Activated CD4-positive, CD25-positive, alpha-beta regulatory T cell (primary cell): ENCODE measurements at regions not wholly inside any gene's neighbourhood (a gene's known extent, or its start where the extent isn't known, plus 50 kb on each side); places are given as distances from the start of the nearest gene placed in this dataset.

ENCODE experiments used
- DNase-seq, 4 experiments: peaks; one replicate each; lab custom pipeline; 2025; lab: John Stamatoyannopoulos, UW

DNA sequence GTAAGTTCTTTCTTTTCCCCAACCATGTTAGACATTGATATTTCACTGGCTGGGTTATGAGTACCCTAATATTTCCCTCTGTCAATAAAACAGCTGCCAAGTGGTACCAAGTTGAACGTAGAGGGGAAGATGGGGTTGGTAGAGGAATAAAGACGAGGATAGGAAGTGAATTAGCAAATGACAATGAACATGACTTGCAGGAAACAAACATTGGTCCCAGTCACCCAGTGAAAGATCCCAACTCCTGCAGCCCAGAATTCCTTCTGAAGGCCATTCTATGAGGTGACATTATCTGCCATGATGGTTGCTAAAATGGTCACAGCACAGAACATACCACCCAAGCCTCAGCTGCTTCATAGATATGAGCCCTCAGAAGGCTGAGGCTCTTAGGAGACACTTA is 159.0 kb upstream of the CTNNB1 start:
- DNase-seq: no peak

DNA sequence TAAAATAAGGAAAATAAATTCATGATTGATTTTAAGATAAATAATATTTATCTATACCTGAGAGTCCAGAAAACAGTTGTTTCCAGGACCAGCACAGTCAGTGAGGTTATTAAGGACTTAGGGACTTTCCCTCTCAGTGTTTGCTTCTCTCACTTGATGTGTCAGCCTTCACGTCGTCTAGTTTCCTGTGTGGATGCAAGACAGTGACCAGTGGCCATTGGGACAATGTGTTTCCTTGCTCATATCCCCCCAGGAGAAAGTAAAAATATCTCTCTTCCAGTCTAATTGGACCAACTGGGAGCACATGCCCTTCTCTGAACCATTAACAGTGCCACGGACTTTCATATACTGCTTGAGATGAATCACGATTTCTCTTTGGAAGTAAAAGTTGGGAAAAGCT is 157.8 kb upstream of the CTNNB1 start:
- no peak for DNase-seq

DNA sequence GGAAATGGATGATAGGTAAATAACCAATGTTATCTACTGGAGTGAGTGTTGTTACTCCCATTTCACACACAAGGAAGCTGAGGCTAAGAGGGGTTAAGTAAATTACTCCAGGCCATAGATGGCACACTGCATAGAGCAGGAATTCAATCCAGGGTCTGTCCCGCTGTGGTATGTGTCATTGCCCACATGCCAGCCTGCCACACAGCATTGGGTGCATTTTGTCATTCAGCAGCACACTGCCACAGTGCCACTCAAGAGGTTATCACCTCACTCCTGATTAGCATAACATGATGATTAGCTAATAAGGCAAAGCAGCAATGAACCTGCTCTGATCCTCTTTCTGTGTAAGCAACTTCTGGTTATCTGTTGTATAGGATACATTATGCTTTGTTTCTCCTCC is 157.4 kb upstream of the CTNNB1 start:
- DNase-seq: no peak

DNA sequence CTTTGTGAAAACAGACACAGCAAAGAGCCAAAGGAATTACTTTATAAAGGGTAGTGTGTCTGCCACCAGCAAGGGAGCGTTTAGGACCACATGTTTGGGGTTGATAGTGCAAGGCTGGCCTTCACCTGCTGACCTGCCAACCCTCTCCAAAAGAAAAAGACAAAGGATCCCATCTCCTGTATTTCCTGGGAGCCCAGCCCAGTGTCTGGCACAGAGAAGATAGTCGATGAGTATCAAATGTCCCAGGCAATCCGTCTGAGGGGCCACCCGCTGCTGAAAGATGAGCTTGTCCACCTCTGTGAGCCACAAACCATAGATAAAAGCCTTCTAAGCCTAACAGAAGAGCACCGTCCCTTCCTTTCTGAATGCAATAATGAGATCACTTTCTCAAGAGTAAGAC is 154.8 kb upstream of the CTNNB1 start:
- no peak for DNase-seq

DNA sequence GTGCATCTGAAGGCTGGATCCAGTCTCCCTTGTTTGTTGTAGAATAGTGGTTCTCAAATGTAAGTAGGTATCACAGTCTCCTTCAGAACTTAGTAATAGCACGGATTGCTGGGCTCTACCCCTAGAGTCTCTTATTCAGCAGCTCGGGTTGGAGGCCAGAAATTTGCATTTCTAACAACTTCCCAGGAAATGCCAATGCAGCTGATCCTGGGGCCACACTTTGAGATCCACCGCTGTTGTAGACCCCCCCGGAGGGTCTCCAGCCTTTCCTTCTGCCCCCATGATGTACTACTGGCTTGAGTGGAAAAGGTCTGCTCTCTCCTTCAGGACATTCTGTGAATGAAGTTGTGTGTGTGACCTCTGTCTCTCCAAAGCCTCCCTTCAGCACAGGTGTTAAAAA is 153.8 kb upstream of the CTNNB1 start:
- DNase-seq: no peak

DNA sequence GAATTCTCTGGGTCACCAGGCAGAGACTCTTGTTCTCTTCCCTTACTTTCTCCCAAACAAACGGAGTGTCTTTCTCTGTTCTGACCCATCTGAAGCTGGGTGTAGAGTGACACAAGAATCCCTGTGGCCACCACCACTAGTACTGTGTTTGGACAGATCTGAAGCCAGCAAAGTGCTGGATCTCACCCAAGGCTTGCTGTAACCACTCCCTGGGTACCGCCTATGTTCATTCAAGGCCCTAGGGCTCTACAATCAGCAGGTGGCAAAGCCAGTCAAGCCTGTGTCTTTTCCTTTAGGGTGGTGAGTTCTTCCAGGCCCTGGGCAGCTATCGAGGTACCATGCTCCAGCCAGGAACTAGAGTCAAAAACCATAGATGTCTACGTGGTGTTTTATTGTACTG is 149.2 kb upstream of the CTNNB1 start:
- DNase-seq: no peak

DNA sequence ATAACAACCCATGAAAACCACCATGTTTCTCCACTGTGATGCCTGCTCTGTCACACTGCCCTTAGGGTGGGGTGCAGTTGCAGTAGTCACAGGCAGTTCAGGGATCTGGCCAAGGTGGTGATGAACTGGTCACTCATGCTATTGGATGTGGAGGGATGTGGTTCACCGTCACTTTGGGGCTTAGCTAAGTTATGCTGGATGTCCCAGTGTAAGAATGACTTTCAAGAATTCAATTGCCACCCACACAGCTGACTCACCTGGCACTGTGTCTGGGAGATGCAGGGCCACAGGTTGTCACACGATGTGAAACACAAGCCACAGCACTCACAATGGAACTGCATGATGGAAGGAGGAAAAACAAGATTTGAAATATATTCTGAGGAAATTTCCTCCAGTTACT is 146.1 kb upstream of the CTNNB1 start:
- DNase-seq: no peak

DNA sequence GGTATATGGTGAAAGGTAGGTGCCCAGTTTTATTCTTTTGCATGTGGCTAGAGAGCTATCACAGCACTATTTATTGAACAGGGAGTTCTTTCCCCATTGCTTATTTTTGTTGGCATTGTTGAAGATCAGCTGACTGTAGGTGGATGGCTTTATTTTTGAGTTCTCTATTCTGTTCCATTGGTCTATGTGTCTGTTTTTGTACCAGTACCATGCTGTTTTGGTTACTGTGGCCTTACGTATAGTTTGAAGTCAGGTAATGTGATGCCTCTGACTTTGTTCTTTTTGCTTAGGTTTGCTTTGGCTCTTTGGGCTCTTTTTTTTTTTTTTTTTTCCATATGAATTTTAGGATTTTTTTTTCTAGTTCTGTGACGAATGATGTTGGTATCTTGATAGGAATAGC is 139.2 kb upstream of the CTNNB1 start:
- DNase-seq: no peak

DNA sequence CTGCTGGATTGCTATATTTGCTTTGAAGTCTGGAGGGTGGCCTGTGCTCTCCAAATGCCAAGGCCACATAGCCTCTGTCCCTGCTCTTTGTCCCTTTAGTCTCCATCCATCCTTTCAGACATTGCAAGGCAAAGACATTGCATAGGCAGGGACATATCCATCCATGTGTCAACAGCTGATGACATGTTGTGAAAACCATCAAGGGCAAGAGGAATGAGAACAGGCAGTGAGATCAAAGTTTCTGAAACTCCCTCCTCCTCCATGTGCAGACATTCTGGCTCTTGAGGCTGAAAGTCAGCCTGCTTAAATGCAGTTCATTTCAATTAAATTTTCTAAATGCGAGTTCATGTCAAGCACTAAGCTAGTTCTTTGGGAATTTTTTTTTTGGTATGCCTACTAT is 135.2 kb upstream of the CTNNB1 start:
- DNase-seq: no peak

DNA sequence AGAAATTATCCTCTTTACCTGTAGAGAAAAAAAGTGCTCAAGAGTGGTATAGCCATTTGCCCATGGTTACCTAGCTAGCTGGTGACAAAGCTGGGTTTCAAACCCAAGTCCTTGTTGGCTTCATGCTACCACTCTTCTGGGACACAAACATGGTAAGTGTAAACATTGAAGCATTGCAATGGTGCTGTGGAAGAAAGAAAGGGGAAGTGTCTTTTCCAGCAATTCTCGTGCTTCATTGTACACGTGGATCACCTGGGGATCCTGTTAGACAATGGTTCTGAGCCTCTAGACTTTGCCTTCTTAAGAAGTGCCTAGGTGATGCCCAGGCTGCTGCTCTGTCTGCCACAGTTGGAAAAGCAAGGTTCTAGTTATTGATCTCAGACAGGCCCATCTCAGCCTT is 134.8 kb upstream of the CTNNB1 start:
- no peak for DNase-seq

DNA sequence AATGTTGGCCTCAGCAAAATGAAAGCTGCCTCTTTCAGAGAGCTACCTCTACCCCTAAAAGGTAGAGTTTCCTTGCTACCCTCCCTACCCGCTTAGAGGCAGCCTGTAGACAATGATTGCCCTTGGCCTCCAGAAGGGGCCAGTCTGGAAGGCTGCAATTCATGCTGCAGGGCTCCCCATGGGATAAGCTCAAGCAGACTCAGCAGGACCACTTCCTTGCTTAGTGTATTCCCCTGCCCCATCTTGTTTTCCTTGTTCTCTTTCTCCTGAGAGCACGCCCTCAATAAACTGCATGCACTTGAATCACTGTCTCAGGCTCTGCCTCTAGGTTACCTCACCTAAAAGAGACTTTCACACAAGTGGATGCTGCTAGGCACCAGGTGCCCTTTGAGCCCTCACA is 134.0 kb upstream of the CTNNB1 start:
- DNase-seq: no peak

DNA sequence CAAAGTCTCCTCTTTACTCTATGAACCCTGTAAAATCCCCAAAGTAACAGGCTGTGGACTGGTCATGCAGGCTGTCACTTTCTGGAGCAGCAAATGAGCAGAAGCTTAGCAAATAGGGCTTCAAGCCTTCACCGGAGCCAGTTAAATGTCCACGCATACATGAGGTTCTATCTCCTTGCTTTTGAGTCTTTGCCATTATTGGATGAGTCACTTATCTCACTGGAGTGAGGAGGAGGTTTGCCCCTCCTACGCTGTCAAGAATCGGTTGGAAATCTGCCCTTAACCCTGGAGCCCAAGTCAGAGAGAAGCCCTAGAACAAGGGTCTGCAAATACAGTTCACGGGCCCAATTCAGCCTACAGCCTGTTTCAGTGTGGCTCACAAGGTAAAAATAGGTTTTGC is 126.1 kb upstream of the CTNNB1 start:
- DNase-seq: no peak

DNA sequence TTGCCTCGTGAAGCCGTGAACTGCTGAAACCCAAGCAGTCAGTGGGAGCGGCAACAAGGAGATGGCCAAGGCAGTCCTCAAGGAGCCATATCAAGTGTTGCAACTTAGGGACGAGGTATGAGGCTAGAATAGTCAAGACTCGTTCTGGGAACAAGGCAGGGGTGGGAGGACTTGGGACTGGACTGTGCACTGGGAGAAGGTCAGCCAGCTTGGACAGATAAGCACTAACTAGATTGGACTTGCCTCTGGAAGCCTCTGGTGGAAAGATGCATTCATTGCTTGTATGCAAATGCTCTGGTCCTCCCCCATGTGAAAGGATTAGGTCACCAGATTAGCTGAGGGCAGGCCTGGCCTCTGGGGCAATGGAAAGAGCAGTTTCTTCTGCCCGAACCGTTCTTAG is 123.3 kb upstream of the CTNNB1 start:
- DNase-seq: no peak

DNA sequence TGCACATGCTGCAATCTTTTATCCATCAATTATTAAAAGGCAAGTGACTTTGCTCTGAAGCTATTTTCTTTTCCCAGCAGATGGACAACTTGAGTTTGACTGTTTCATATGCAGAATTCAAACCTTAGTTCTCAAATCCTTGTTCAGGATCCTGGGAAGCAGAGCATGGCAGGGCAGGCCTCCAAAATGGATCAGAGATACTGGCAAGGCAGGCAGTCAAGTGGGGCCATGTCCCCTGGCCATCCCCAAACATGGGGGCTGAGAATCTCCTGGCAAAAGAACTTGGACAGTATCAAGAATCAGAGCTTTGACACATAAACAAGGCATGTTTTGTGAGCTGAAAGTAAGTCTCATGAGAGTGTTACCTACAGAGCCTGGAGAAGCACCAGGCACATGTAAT is 122.9 kb upstream of the CTNNB1 start:
- no peak for DNase-seq

DNA sequence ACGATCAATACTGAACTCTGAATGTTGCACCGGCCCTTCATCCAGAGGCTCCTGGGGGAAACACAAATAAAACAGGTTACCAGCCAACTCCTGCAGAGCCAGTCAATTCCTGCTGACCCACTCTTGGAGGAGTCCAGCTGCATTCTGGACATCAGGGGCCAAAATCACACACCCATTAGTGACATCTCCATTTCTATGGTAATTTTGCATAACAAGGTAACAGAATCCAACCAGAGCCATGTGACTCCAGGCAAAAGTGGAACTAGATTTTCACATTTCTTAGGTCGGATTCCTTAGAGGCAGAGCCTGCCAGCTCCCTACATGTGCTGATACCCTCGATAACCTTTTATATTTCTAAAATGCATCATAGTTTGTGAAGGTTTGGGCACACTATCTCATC is 119.2 kb upstream of the CTNNB1 start:
- no peak for DNase-seq

DNA sequence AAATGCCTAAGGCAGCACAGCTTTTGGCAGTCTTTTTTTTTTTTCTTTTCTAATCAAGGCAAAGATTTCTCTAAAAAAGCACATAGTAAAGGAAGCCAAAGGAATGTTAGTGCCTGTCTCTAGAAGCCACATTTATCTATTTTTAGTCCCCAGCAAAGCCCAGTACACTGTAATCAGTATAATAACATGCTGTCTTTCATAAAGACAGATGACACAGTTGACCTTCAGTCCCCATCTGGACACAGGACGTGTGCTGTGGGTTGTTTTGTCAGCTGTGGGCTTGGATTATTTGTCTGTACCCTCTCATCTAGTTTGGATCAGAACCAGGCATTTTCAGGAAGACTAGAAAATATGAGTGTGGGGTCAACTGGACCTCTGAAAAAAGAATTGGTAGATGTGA is 110.4 kb upstream of the CTNNB1 start:
- DNase-seq: no peak

DNA sequence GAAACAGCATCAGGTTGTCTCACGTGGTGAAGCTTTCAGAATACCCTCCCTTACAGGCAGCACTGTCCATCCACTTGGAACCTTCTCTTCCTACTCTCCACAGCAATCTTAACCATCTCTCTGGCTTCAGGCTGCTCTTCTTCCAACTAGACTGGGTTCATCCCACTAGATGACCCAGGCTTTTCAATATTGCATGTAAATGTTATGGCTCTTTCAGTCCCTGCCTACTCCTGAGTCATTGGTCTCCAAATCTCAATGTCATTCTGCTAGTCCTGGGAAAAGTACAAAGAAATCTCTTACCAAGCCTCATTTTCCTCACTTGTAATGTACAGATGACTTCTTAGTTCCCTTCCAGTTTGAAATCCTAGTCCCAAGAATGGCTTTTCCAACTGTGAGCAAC is 109.7 kb upstream of the CTNNB1 start:
- DNase-seq: no peak

DNA sequence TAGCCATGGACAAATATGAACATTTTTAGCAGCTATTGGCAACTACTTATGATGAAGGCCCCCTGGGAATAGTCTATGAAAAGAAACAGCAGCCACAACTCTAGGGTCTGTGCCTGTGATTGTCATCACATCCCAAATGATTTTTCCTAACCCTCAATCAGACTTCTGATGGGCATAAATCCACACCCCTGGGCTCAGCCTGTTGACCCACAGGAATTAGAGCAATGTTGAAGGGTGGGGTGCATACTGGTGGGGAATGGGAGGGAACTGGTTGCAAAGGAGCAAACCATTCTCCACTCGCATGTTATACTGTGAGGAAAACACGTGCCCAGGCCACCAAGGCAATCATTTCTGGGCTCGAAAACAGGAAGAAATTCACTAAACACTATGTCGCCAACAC is 106.5 kb upstream of the CTNNB1 start:
- no peak for DNase-seq

DNA sequence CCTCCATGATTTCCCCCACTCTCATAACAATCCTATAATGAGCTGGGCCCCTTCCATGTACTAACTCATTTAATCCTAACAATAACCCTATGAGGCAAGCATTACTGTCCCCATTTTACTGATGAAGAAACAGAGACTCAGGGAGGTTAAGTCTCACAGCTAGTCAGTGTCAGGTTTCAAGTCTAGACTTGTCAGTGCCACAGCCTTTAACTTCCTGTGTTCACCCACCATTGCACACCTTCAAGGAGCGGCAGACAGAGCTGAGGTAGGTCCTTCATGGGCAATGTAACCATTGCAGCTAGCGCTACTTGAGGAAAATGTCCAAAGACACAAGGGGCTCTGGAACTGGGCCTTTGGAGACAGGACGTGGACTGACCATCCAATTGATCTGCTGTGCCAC is 105.8 kb upstream of the CTNNB1 start:
- no peak for DNase-seq

DNA sequence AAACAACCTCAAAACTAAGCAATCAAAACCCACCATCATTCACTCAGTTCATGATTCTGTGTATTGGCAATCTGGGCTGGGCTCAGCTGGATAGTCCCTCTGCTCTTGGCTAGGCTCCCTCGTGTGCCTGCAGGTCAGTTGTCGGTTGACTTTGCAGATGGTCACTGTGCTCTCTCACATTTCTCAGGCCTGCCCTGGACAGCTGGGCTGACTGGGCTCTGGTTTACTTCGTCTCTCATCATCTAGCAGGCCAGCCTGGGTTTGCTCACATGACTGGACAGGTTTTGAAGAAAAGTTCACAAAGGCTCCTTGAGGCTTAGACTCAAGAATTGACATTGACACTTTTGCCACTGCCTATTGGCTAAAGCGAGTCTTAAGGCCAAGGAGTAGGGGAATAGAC is 105.0 kb upstream of the CTNNB1 start:
- no peak for DNase-seq

DNA sequence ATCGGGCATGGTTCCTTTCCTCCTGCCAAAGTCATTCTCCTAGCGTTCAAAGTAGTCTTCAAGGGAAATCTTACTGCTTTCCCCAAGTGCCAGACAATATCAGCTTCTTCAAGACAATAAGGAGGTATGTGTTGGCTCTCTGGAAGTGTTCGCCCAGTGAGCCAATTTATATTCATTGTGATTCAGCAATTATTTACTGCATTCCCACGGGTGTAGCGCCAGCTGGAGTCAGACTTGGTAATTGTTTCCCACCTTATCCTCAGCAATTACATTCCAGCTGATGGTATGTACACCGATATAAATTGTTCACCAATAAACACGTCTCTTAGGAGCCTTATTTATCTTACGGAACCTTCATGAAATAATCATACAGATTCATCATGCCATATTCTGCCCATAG is 103.6 kb upstream of the CTNNB1 start:
- no peak for DNase-seq

DNA sequence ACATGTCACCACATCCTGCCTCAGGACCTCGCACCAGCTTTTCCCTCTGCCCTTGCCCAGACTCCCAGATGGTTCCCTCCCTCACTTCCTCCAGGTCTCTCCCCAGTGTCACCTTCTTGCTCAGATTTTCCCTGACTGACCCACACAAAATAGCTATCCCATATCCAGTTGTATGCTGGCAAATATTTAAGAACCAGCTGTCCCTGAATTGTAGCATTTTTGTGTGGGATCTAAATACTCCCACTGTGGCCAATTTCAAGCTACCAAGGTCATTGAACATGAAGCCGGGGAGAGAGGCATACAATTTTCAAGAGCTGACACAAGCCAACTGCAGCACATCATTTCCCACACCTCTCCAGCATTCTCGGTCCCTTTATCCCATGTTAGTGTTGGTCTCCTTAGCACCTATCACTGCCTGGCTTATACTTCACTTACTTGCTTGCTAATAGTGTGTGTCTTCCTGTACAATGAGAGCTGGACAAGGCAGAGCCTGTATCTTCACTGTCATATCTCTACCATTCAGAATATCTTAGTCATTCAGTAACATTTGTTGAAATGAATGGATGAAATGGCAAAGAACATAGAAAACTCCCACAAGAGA is 101.3 kb upstream of the CTNNB1 start:
- no peak for DNase-seq

DNA sequence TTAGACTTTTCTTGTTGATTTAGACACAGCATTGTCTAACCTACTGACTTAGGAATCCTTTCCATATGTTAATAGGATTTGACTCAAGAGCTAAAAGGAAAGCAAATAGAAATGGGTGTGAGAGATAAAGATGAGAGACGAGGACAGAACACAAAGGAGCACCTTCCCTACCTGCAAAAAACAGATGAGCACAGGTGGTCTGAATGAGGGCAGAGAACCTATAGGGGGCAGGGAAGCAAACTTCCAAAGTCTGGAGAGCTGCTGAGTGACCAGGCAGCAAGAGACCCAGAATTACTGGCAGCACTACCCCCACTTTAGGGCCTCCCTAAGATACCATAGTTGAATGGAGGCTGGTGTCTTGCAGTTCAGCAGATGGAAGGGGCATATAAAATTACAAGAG is 98.1 kb upstream of the CTNNB1 start:
- no peak for DNase-seq

DNA sequence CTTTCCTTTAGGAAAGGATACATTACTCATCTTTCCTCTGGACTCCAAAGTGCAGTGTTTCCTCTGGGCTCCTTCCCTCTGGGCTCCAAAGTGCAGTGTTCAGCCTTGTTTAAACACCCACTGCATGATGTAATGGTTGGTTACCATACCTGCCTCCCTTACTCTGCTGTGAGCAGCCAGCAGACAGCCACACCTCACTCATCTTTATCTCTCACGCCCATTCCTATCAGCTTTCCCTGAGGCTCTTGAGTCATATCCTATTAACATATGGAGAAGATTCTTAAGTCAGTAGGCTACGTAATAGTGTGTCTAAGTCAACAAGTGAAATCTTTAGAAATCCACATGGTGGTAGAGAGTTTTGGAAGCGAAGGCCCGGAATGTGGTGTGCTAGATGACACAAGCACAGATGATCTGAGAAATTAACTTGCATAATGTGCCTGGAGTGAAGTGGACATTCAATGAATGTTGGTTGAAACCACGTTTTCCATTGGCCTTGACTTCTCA is 97.2 kb upstream of the CTNNB1 start:
- DNase-seq: no peak

DNA sequence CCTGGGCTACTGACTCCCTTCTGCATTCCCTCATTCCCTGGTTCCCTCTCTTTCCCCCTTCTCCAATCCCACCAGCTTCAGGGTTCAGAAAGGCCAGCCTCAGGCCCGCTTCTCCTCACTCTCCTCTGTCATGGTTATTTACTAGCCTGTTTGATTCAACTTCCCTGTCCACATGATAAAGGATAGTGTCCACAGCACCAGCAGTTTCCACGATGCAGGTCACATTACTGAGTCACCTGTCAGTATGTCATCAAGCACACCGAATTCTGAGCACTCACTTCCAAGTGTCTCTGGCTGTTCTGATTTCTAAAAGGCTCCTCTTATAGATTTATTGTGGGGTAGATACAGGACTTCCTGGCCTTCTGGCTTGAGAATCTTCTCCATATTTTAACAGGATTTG is 96.6 kb upstream of the CTNNB1 start:
- DNase-seq: no peak
